H9 (cell line): ENCODE measurements at regions not wholly inside any gene's neighbourhood (a gene's known extent, or its start where the extent isn't known, plus 50 kb on each side); places are given as distances from the start of the nearest gene placed in this dataset.

ENCODE experiments used
- DNase-seq: peaks from one replicate; pipeline ENCODE4 v3.0.0-alpha.2; 2017
- H2AFZ ChIP-seq: one replicate; pipeline ENCODE4 v1.6.1; 2013; ENCODE audit warnings: mild to moderate bottlenecking, low read length, control low read depth, moderate library complexity
- H2AK5ac ChIP-seq: 2 replicates; pipeline ENCODE4 v1.6.1; 2013; ENCODE audit warnings: low read length, control low read depth, mixed read lengths; ENCODE audit not compliant: insufficient read length
- H2BK120ac ChIP-seq: one replicate; pipeline ENCODE4 v1.6.1; 2013; ENCODE audit warnings: low read depth, mild to moderate bottlenecking, low read length, control low read depth, inconsistent platforms; ENCODE audit not compliant: poor library complexity, severe bottlenecking
- H2BK12ac ChIP-seq: 2 replicates; pipeline ENCODE4 v1.6.1; 2013; ENCODE audit warnings: low read length, control low read depth, mixed read lengths, low read depth; ENCODE audit not compliant: insufficient read length
- H2BK15ac ChIP-seq: 2 replicates; pipeline ENCODE4 v1.6.1; 2013; ENCODE audit warnings: low read depth, low read length, control low read depth
- H2BK20ac ChIP-seq: one replicate; pipeline ENCODE4 v1.6.1; 2013; ENCODE audit warnings: low read depth, mild to moderate bottlenecking, low read length, control low read depth, inconsistent platforms; ENCODE audit not compliant: poor library complexity, severe bottlenecking
- H2BK5ac ChIP-seq: 2 replicates; pipeline ENCODE4 v1.6.1; 2013; ENCODE audit warnings: low read length, control low read depth, mixed read lengths; ENCODE audit not compliant: insufficient read length
- H3K14ac ChIP-seq: 2 replicates; pipeline ENCODE4 v1.6.1; 2013; ENCODE audit warnings: low read length, control low read depth; ENCODE audit not compliant: insufficient read depth
- H3K18ac ChIP-seq: 2 replicates; pipeline ENCODE4 v1.6.1; 2013; ENCODE audit warnings: low read depth, mild to moderate bottlenecking, mixed read lengths, low read length, control low read depth; ENCODE audit not compliant: insufficient read length
- H3K23ac ChIP-seq: 2 replicates; pipeline ENCODE4 v1.6.1; 2013; ENCODE audit warnings: low read length, control low read depth, mixed read lengths, low read depth; ENCODE audit not compliant: insufficient read length
- H3K23me2 ChIP-seq: 2 replicates; pipeline ENCODE4 v1.6.1; 2013; ENCODE audit warnings: low read depth, mild to moderate bottlenecking, mixed read lengths, low read length, control low read depth; ENCODE audit not compliant: insufficient read length, poor library complexity, severe bottlenecking
- H3K27ac ChIP-seq: 2 replicates; pipeline ENCODE4 v1.5.1; 2013; ENCODE audit warnings: low read length, control low read depth, mixed read lengths, low read depth; ENCODE audit not compliant: insufficient read length
- H3K27me3 ChIP-seq: 2 replicates; pipeline ENCODE4 v1.6.1; 2013; ENCODE audit warnings: low read length, control low read depth, inconsistent platforms; ENCODE audit not compliant: insufficient read depth
- H3K4ac ChIP-seq: 2 replicates; pipeline ENCODE4 v1.6.1; 2013; ENCODE audit warnings: low read depth, mild to moderate bottlenecking, control low read depth, inconsistent platforms, low read length, moderate library complexity
- H3K4me1 ChIP-seq: 2 replicates; pipeline ENCODE4 v1.6.1; 2013; ENCODE audit warnings: low read length, control low read depth, inconsistent platforms; ENCODE audit not compliant: insufficient read depth
- H3K4me2 ChIP-seq: 2 replicates; pipeline ENCODE4 v1.6.1; 2013; ENCODE audit warnings: low read length, control low read depth, mixed read lengths; ENCODE audit not compliant: insufficient read length, insufficient read depth
- H3K56ac ChIP-seq: 2 replicates; pipeline ENCODE4 v1.6.1; 2013; ENCODE audit warnings: low read depth, mild to moderate bottlenecking, mixed read lengths, low read length, control low read depth; ENCODE audit not compliant: insufficient read length
- H3K79me1 ChIP-seq: 2 replicates; pipeline ENCODE4 v1.6.1; 2013; ENCODE audit warnings: low read depth, mild to moderate bottlenecking, moderate library complexity, low read length, control low read depth, inconsistent platforms; ENCODE audit not compliant: insufficient read depth, poor library complexity, severe bottlenecking
- H3K79me2 ChIP-seq: 2 replicates; pipeline ENCODE4 v1.6.1; 2013; ENCODE audit warnings: low read length, control low read depth, inconsistent platforms; ENCODE audit not compliant: insufficient read depth
- H3K9ac ChIP-seq: 2 replicates; pipeline ENCODE4 v1.6.1; 2013; ENCODE audit warnings: low read length, control low read depth, mixed read lengths; ENCODE audit not compliant: insufficient read length; ENCODE audit errors: extremely low read depth
- H3K9me3 ChIP-seq: one replicate; pipeline ENCODE4 v1.6.1; 2013; ENCODE audit warnings: low read depth, low read length, inconsistent platforms; ENCODE audit not compliant: control insufficient read depth
- H3T11ph ChIP-seq: one replicate; pipeline ENCODE4 v1.6.1; 2013; ENCODE audit warnings: mild to moderate bottlenecking, low read length, control low read depth, inconsistent platforms
- H4K20me1 ChIP-seq: one replicate; pipeline ENCODE4 v1.6.1; 2013; ENCODE audit not compliant: control insufficient read depth, insufficient read length, insufficient read depth
- H4K5ac ChIP-seq: 2 replicates; pipeline ENCODE4 v1.6.1; 2013; ENCODE audit warnings: low read depth, mild to moderate bottlenecking, mixed read lengths, low read length, control low read depth; ENCODE audit not compliant: insufficient read length
- H4K8ac ChIP-seq: replicated peaks from 2 replicates; pipeline ENCODE4 v1.6.1; 2013; ENCODE audit warnings: low read length, control low read depth, mixed read lengths, low read depth; ENCODE audit not compliant: insufficient read length
- H4K91ac ChIP-seq: 2 replicates; pipeline ENCODE4 v1.6.1; 2013; ENCODE audit warnings: low read depth, mild to moderate bottlenecking, moderate library complexity, mixed read lengths, low read length, control low read depth; ENCODE audit not compliant: insufficient read length
- H3K27ac Mint-ChIP-seq, 3 experiments: 2 replicates in 2 of 3; 3 replicates in 1 of 3; pipeline ENCODE4 v1.8.0; 2020 to 2021; ENCODE audit warnings: mixed read lengths in 3 of 3, mild to moderate bottlenecking in 1 of 3, moderate library complexity in 1 of 3
- H3K27me3 Mint-ChIP-seq: 2 replicates; pipeline ENCODE4 v1.8.0; 2021; ENCODE audit warnings: low read depth, mild to moderate bottlenecking, moderate library complexity, mixed read lengths
- H3K36me3 Mint-ChIP-seq, 3 experiments: 2 replicates in 2 of 3; 3 replicates in 1 of 3; pipeline ENCODE4 v1.8.0; 2020 to 2021; ENCODE audit warnings: low read depth in 3 of 3, mixed read lengths in 3 of 3; ENCODE audit not compliant: insufficient read depth in 1 of 3
- H3K4me1 Mint-ChIP-seq, 2 experiments: 2 replicates each; pipeline ENCODE4 v1.8.0; 2020; ENCODE audit warnings: mixed read lengths in 2 of 2
- H3K4me3 Mint-ChIP-seq, 2 experiments: 2 replicates in 1 of 2; 3 replicates in 1 of 2; pipeline ENCODE4 v1.8.0; 2020 to 2021; ENCODE audit warnings: mild to moderate bottlenecking in 2 of 2, mixed read lengths in 2 of 2, moderate library complexity in 1 of 2
- H3K9me3 Mint-ChIP-seq, 2 experiments: 2 replicates in 1 of 2; 3 replicates in 1 of 2; pipeline ENCODE4 v1.8.0; 2020; ENCODE audit warnings: mild to moderate bottlenecking in 2 of 2, mixed read lengths in 2 of 2, moderate library complexity in 1 of 2
- CTCF ChIP-seq: fragments of 200-600 bp; sonication (generic); conservative IDR thresholded peaks from 3 replicates; pipeline ENCODE4 v1.8.0; 2021; ENCODE audit warnings: antibody characterized with exemption, mild to moderate bottlenecking
- WGBS: extraction: QIAGEN DNeasy Blood & Tissue Kit; methylation state at CpG from one replicate; pipeline ENCODE4 v1.1.7; 2013; ENCODE audit warnings: missing lambda C conversion rate, low lambda C conversion rate, mixed read lengths; ENCODE audit not compliant: insufficient read length; ENCODE audit errors: extremely low coverage; 5-methylcytosine and 5-hydroxymethylcytosine counted together

DNA sequence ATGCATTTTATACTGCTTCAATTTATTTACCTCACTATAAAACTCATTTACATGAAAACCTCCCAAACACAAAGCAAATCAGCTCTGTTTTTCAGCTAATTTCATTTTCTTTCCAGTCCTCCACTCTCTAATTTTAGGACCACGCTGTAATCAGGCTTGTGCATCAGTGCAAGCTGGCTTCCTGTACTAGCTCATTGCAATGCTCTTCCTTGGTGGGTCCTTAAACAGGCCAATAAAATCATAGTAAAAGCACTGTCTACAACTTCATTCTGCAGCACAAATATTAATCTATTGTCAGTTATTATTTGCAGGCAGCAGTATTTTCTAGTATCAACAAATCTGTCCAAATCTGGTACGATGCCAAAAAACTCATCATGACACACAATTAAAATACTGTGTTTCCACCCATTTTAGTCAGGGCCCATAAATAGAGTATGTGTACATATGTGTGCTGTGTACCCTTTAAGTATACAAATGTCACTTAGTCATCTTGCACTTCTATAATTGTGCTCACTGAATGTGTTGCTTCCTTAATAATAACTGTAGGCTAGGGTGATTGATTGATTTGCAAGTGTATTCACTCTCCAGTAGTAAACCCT is 178.2 kb upstream of the HCCS start:
- no peak overlapping the region for H2BK20ac ChIP-seq
- no peaks in the 10 kb centered on the region for H4K20me1 ChIP-seq
- no peak overlapping the region for H2AFZ ChIP-seq
- no peaks in the 10 kb centered on the region for H3K79me1 ChIP-seq
- no peak overlapping the region for H4K8ac ChIP-seq
- H3K27me3 ChIP-seq: no peaks in the 10 kb centered on the region
- H3K27me3 Mint-ChIP-seq: peaks cover 2% of the 10 kb centered on the region; the same call in 1 of the 2 replicates
- no peak overlapping the region for H3K4ac ChIP-seq
- no peak overlapping the region for H3K14ac ChIP-seq
- H3K18ac ChIP-seq: no peak overlapping the region
- H3K4me1 ChIP-seq: no peaks in the 10 kb centered on the region
- no peak overlapping the region for H3K9ac ChIP-seq
- H3K4me2 ChIP-seq: no peak overlapping the region
- H3K56ac ChIP-seq: no peak overlapping the region
- no peak overlapping the region for H2BK120ac ChIP-seq
- no peak overlapping the region for H4K5ac ChIP-seq
- H2BK15ac ChIP-seq: no peak overlapping the region
- WGBS: no CpG with 5 or more reads among the region's 2 CpGs
- H3K9me3 Mint-ChIP-seq: peaks cover 62 to 65% of the 10 kb centered on the region in 2 experiments
- H2BK12ac ChIP-seq: no peak overlapping the region
- no peaks in the 10 kb centered on the region for H3K79me2 ChIP-seq
- no peak overlapping the region for H4K91ac ChIP-seq
- H3K23ac ChIP-seq: no peak overlapping the region
- H2AK5ac ChIP-seq: no peak overlapping the region
- H3K27ac ChIP-seq: no peak overlapping the region
- H3T11ph ChIP-seq: no peak overlapping the region
- no peak overlapping the region for H2BK5ac ChIP-seq
- no peaks in the 10 kb centered on the region for H3K23me2 ChIP-seq
- H3K4me3 Mint-ChIP-seq: no peak overlapping the region
- TF ChIP-seq CTCF: no peak
- no peaks in the 10 kb centered on the region for H3K4me1 Mint-ChIP-seq
- no peak for DNase-seq
- peaks cover 1 to 9% (median 6%) of the 10 kb centered on the region in 3 experiments; a peak in 4 of 7 replicates for H3K36me3 Mint-ChIP-seq
- H3K27ac Mint-ChIP-seq: no peak overlapping the region
- no peaks in the 10 kb centered on the region for H3K9me3 ChIP-seq
